H1 (cell line): ENCODE measurements at regions not wholly inside any gene's neighbourhood (a gene's known extent, or its start where the extent isn't known, plus 50 kb on each side); places are given as distances from the start of the nearest gene placed in this dataset.

Source experiments
- TF ChIP-seq, protein P1 (sequence below): fragments of 300-600 bp; sonication (generic); IDR thresholded peaks from 2 replicates; pipeline ENCODE4 v1.7.1; 2012; ENCODE audit warnings: low read length, moderate library complexity, mild to moderate bottlenecking, inconsistent platforms; ENCODE audit not compliant: insufficient replicate concordance

DNA sequence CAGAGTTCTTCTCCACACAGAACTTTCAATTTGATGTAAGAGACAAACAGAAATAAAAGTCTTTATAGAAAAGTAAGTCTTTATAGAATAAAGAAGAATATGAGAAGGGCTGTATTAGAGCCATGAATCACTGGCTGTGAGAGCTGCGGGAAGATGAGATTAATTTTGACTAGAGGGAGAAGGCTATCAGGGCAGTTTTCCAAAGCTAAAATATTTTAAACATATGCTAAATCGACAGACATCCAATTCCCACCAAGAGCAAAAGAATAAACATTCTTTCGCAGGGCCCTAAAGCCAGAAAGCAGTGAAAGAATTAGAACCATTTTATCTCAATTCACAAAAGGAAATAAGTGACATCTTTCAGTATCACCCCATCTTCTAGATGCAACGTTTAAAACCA lies 208.3 kb upstream of the MAP3K1 start (continued):
- TF ChIP-seq, protein P1, sequence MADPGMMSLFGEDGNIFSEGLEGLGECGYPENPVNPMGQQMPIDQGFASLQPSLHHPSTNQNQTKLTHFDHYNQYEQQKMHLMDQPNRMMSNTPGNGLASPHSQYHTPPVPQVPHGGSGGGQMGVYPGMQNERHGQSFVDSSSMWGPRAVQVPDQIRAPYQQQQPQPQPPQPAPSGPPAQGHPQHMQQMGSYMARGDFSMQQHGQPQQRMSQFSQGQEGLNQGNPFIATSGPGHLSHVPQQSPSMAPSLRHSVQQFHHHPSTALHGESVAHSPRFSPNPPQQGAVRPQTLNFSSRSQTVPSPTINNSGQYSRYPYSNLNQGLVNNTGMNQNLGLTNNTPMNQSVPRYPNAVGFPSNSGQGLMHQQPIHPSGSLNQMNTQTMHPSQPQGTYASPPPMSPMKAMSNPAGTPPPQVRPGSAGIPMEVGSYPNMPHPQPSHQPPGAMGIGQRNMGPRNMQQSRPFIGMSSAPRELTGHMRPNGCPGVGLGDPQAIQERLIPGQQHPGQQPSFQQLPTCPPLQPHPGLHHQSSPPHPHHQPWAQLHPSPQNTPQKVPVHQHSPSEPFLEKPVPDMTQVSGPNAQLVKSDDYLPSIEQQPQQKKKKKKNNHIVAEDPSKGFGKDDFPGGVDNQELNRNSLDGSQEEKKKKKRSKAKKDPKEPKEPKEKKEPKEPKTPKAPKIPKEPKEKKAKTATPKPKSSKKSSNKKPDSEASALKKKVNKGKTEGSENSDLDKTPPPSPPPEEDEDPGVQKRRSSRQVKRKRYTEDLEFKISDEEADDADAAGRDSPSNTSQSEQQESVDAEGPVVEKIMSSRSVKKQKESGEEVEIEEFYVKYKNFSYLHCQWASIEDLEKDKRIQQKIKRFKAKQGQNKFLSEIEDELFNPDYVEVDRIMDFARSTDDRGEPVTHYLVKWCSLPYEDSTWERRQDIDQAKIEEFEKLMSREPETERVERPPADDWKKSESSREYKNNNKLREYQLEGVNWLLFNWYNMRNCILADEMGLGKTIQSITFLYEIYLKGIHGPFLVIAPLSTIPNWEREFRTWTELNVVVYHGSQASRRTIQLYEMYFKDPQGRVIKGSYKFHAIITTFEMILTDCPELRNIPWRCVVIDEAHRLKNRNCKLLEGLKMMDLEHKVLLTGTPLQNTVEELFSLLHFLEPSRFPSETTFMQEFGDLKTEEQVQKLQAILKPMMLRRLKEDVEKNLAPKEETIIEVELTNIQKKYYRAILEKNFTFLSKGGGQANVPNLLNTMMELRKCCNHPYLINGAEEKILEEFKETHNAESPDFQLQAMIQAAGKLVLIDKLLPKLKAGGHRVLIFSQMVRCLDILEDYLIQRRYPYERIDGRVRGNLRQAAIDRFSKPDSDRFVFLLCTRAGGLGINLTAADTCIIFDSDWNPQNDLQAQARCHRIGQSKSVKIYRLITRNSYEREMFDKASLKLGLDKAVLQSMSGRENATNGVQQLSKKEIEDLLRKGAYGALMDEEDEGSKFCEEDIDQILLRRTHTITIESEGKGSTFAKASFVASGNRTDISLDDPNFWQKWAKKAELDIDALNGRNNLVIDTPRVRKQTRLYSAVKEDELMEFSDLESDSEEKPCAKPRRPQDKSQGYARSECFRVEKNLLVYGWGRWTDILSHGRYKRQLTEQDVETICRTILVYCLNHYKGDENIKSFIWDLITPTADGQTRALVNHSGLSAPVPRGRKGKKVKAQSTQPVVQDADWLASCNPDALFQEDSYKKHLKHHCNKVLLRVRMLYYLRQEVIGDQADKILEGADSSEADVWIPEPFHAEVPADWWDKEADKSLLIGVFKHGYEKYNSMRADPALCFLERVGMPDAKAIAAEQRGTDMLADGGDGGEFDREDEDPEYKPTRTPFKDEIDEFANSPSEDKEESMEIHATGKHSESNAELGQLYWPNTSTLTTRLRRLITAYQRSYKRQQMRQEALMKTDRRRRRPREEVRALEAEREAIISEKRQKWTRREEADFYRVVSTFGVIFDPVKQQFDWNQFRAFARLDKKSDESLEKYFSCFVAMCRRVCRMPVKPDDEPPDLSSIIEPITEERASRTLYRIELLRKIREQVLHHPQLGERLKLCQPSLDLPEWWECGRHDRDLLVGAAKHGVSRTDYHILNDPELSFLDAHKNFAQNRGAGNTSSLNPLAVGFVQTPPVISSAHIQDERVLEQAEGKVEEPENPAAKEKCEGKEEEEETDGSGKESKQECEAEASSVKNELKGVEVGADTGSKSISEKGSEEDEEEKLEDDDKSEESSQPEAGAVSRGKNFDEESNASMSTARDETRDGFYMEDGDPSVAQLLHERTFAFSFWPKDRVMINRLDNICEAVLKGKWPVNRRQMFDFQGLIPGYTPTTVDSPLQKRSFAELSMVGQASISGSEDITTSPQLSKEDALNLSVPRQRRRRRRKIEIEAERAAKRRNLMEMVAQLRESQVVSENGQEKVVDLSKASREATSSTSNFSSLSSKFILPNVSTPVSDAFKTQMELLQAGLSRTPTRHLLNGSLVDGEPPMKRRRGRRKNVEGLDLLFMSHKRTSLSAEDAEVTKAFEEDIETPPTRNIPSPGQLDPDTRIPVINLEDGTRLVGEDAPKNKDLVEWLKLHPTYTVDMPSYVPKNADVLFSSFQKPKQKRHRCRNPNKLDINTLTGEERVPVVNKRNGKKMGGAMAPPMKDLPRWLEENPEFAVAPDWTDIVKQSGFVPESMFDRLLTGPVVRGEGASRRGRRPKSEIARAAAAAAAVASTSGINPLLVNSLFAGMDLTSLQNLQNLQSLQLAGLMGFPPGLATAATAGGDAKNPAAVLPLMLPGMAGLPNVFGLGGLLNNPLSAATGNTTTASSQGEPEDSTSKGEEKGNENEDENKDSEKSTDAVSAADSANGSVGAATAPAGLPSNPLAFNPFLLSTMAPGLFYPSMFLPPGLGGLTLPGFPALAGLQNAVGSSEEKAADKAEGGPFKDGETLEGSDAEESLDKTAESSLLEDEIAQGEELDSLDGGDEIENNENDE, result no peak
- TF ChIP-seq, all 59 proteins: peak for 0
